ENCODE measurements at regions not wholly inside any gene's neighbourhood (a gene's known extent, or its start where the extent isn't known, plus 50 kb on each side); places are given as distances from the start of the nearest gene placed in this dataset.
"Not testable (repeated sequence)": the region's sequence is repeated elsewhere in the genome, so short reads cannot be mapped to it uniquely, and the experiment has no call there.

GRCh38 chr2:176763851-176764404 is 448.7 kb upstream of the HNRNPA3 start:
- no peak for DNase-seq (ENCODE audit: low spot score)

- DNase-seq (ENCODE audit: low spot score): no peak
Measured at GRCh38 chr2:176764921-176765320, 447.7 kb upstream of the HNRNPA3 start.

GRCh38 chr2:176766005-176766404 is 446.6 kb upstream of the HNRNPA3 start:
- DNase-seq (ENCODE audit: low spot score): no peak

- DNase-seq (ENCODE audit: low spot score): no peak
Measured at GRCh38 chr2:176768185-176768584, 444.4 kb upstream of the HNRNPA3 start.

GRCh38 chr2:176769021-176769420 is 443.6 kb upstream of the HNRNPA3 start:
- no peak for DNase-seq (ENCODE audit: low spot score)

GRCh38 chr2:176769499-176770370 is 442.9 kb upstream of the HNRNPA3 start:
- no peak for DNase-seq (ENCODE audit: low spot score)

- no peak for DNase-seq (ENCODE audit: low spot score)
Measured at GRCh38 chr2:176772816-176773215, 439.8 kb upstream of the HNRNPA3 start.

- DNase-seq (ENCODE audit: low spot score): no peak
Measured at GRCh38 chr2:176774766-176775451, 437.7 kb upstream of the HNRNPA3 start.

GRCh38 chr2:176777262-176777661 is 435.3 kb upstream of the HNRNPA3 start:
- DNase-seq (ENCODE audit: low spot score): no peak

GRCh38 chr2:176779917-176780316 is 432.7 kb upstream of the HNRNPA3 start:
- DNase-seq (ENCODE audit: low spot score): no peak

- DNase-seq (ENCODE audit: low spot score): no peak
Measured at GRCh38 chr2:176780348-176780747, 432.2 kb upstream of the HNRNPA3 start.

GRCh38 chr2:176781570-176782217 is 430.9 kb upstream of the HNRNPA3 start:
- no peak for DNase-seq (ENCODE audit: low spot score)

GRCh38 chr2:176784633-176785200 is 427.9 kb upstream of the HNRNPA3 start:
- no peak for DNase-seq (ENCODE audit: low spot score)

GRCh38 chr2:176789751-176790150 is 422.8 kb upstream of the HNRNPA3 start:
- no peak for DNase-seq (ENCODE audit: low spot score)

GRCh38 chr2:176790468-176790867 is 422.1 kb upstream of the HNRNPA3 start:
- no peak for DNase-seq (ENCODE audit: low spot score)

- no peak for DNase-seq (ENCODE audit: low spot score)
Measured at GRCh38 chr2:176793792-176794191, 418.8 kb upstream of the HNRNPA3 start.

GRCh38 chr2:176794392-176794791 is 418.2 kb upstream of the HNRNPA3 start:
- DNase-seq (ENCODE audit: low spot score): no peak

- no peak for DNase-seq (ENCODE audit: low spot score)
Measured at GRCh38 chr2:176795823-176796222, 416.8 kb upstream of the HNRNPA3 start.

- DNase-seq (ENCODE audit: low spot score): not testable (repeated sequence)
Measured at GRCh38 chr2:176796677-176797076, 415.9 kb upstream of the HNRNPA3 start.

- no peak for DNase-seq (ENCODE audit: low spot score)
Measured at GRCh38 chr2:176804392-176804791, 408.2 kb upstream of the HNRNPA3 start.

GRCh38 chr2:176805345-176805744 is 407.2 kb upstream of the HNRNPA3 start:
- no peak for DNase-seq (ENCODE audit: low spot score)

GRCh38 chr2:176812246-176812775 is 400.3 kb upstream of the HNRNPA3 start:
- DNase-seq (ENCODE audit: low spot score): no peak
